ENCODE measurements at regions not wholly inside any gene's neighbourhood (a gene's known extent, or its start where the extent isn't known, plus 50 kb on each side); places are given as distances from the start of the nearest gene placed in this dataset.

DNA sequence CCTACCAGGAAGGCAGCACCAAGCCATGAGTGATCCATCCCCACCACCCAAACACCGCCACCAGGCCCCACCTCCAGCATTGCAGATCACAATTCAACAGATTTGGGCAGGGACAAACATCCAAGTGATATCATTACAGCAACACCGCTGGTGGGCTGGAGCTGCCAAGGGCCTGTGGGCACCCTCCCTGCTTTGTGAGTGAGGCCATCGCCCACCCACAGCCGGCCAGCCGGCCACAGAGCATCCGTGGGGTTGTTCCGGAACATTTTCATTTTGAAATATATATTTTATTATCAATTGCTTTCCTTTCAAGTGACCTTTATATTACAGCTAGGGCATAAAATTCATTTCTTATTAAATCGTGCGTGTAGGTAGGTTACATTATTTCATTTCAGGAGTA, 286.0 kb upstream of the CDH4 start:
- TF ChIP-seq, protein P1, sequence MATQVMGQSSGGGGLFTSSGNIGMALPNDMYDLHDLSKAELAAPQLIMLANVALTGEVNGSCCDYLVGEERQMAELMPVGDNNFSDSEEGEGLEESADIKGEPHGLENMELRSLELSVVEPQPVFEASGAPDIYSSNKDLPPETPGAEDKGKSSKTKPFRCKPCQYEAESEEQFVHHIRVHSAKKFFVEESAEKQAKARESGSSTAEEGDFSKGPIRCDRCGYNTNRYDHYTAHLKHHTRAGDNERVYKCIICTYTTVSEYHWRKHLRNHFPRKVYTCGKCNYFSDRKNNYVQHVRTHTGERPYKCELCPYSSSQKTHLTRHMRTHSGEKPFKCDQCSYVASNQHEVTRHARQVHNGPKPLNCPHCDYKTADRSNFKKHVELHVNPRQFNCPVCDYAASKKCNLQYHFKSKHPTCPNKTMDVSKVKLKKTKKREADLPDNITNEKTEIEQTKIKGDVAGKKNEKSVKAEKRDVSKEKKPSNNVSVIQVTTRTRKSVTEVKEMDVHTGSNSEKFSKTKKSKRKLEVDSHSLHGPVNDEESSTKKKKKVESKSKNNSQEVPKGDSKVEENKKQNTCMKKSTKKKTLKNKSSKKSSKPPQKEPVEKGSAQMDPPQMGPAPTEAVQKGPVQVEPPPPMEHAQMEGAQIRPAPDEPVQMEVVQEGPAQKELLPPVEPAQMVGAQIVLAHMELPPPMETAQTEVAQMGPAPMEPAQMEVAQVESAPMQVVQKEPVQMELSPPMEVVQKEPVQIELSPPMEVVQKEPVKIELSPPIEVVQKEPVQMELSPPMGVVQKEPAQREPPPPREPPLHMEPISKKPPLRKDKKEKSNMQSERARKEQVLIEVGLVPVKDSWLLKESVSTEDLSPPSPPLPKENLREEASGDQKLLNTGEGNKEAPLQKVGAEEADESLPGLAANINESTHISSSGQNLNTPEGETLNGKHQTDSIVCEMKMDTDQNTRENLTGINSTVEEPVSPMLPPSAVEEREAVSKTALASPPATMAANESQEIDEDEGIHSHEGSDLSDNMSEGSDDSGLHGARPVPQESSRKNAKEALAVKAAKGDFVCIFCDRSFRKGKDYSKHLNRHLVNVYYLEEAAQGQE (IDR thresholded peaks at IDR 0.05; ENCODE audit: insufficient replicate concordance, low read depth) = no peak
- TF ChIP-seq, protein P2, sequence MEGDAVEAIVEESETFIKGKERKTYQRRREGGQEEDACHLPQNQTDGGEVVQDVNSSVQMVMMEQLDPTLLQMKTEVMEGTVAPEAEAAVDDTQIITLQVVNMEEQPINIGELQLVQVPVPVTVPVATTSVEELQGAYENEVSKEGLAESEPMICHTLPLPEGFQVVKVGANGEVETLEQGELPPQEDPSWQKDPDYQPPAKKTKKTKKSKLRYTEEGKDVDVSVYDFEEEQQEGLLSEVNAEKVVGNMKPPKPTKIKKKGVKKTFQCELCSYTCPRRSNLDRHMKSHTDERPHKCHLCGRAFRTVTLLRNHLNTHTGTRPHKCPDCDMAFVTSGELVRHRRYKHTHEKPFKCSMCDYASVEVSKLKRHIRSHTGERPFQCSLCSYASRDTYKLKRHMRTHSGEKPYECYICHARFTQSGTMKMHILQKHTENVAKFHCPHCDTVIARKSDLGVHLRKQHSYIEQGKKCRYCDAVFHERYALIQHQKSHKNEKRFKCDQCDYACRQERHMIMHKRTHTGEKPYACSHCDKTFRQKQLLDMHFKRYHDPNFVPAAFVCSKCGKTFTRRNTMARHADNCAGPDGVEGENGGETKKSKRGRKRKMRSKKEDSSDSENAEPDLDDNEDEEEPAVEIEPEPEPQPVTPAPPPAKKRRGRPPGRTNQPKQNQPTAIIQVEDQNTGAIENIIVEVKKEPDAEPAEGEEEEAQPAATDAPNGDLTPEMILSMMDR (IDR thresholded peaks at IDR 0.05; ENCODE audit: insufficient read depth, low read length) = no peak
- TF ChIP-seq POLR2AphosphoS5 (IDR thresholded peaks at IDR 0.05; ENCODE audit: low read depth) = no peak

Data from HL-60 (cell line).